T-helper 2 cell treated with Interferon-gamma antibody and Interleukin-4, amounts not matched to agents 5 μg/mL and 100 μg/mL, for 36 hours (primary cell): ENCODE measurements at regions not wholly inside any gene's neighbourhood (a gene's known extent, or its start where the extent isn't known, plus 50 kb on each side); places are given as distances from the start of the nearest gene placed in this dataset.

Experiments
- DNase-seq: peaks from one replicate; pipeline ENCODE4 v3.0.0; 2021; ENCODE audit warnings: low spot score
- H3K27ac Mint-ChIP-seq: one replicate; pipeline ENCODE4 v1.8.0; 2021; ENCODE audit warnings: mild to moderate bottlenecking, mixed read lengths
- H3K27me3 Mint-ChIP-seq: one replicate; pipeline ENCODE4 v1.8.0; 2021; ENCODE audit warnings: low read depth, mixed read lengths
- H3K36me3 Mint-ChIP-seq: one replicate; pipeline ENCODE4 v1.8.0; 2021; ENCODE audit warnings: low read depth, mixed read lengths
- H3K4me1 Mint-ChIP-seq: one replicate; pipeline ENCODE4 v1.8.0; 2021; ENCODE audit warnings: low read depth, mixed read lengths
- H3K4me3 Mint-ChIP-seq: one replicate; pipeline ENCODE4 v1.8.0; 2022; ENCODE audit warnings: mild to moderate bottlenecking, moderate library complexity, mixed read lengths
- H3K9me3 Mint-ChIP-seq: one replicate; pipeline ENCODE4 v1.8.0; 2021; ENCODE audit warnings: mixed read lengths

DNA sequence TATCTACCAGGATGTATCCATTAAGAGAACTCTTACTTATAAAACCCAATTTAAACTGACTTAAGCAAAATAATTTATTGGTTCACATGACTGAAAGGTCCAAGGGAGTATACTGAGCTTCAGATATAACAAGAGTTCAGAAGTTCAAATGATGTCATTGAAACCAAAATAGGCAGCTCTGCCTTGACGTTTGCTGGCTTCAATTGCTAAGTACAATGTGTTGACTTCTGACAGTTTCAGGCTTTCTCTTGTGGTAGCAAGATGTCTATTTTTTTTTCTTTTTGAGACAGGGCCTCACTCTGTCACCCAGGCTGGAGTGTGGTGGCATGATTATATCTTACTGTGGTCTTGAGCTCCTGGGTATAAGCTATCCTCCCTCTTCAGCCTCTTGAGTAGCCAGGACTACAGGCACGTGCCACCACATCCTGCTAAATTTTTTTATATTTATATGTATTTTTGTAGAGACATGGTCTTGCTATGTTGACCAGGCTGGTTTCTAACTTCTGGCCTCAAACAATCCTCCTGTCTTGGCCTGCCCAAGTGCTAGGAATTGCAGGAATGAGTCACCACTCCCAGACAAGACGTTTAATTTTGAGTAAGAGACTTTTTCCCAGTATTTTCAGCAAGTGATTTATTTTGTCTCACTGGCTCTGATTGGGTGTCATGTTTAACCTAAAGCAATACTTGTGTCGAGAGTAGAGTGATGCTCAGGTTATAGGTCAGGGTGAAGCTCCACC is 184.8 kb downstream of the NR4A2 start:
- Mint-ChIP-seq H3K27ac (no peak overlapping the region), H3K4me1 (peaks cover 2% of the 10 kb centered on the region), H3K27me3 (no peaks in the 10 kb centered on the region), H3K36me3 (no peaks in the 10 kb centered on the region), H3K4me3 (no peak overlapping the region), H3K9me3 (no peaks in the 10 kb centered on the region)
- DNase-seq, result no peak

DNA sequence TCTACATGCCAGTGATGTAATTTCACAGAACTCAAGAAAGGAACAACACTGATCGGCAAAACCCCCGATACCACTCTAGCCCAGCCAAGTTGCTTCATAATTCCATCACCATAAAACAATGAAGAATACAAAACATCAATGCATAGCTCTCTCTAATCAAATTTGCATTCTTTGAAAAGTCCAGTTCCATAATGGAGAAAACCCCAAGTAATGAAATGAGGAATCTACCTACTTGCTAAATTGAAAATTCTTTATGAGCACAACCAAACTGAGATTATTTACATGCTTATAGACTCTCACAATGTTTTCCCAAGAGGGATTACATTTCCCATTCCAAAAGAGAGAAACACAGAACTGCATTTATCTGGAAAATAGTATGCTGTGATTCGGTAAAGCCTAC is 186.5 kb downstream of the NR4A2 start:
- DNase-seq, result no peak
- no peaks in the 10 kb centered on the region for H3K36me3 Mint-ChIP-seq
- H3K4me1 Mint-ChIP-seq, result peaks cover 2% of the 10 kb centered on the region
- H3K4me3 Mint-ChIP-seq, result no peak overlapping the region
- no peak overlapping the region for H3K27ac Mint-ChIP-seq
- H3K9me3 Mint-ChIP-seq, result no peaks in the 10 kb centered on the region
- H3K27me3 Mint-ChIP-seq, result no peaks in the 10 kb centered on the region

DNA sequence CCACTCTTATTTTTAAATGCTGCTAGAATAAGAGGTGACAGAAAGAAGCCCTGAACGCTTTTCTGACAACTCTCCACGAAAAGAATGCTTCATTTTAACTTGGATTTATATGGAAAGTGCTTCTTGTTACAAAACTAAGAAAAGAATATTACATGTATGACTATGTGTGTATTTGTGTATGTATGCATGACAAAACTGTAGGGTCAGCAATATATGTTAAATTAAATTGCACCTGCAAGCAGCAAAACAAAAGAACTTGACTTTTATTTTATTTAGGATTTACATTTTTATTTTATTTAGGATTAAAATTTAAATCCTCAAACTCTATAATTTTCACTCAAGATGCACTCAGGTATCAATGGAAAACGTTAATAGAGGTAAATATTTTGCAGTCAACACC is 187.1 kb downstream of the NR4A2 start:
- no peaks in the 10 kb centered on the region for H3K36me3 Mint-ChIP-seq
- H3K27me3 Mint-ChIP-seq, result no peaks in the 10 kb centered on the region
- no peaks in the 10 kb centered on the region for H3K9me3 Mint-ChIP-seq
- H3K4me1 Mint-ChIP-seq, result peaks cover 2% of the 10 kb centered on the region
- no peak for DNase-seq
- no peak overlapping the region for H3K4me3 Mint-ChIP-seq
- no peak overlapping the region for H3K27ac Mint-ChIP-seq

DNA sequence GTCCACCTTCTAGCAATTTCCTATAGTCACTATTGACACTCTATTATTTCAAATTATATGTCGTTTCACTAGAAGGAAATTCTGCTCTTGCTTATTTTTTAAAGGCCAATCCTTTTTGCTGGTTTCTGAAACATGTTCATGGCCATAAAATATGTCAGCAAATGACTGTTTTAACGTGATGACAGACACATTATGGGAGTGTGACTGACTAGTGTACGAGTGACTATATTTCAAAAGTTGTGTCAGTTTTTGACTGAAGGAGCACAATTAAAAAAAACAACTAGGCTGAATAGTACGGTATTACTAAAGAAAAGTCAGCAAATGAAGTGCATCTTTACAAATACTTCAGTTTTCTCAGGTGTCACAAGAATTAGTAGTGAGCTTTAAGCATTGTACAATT is 196.0 kb downstream of the NR4A2 start:
- Mint-ChIP-seq H3K27ac (no peak overlapping the region), H3K27me3 (no peaks in the 10 kb centered on the region), H3K4me1 (no peaks in the 10 kb centered on the region), H3K4me3 (no peak overlapping the region), H3K9me3 (no peaks in the 10 kb centered on the region), H3K36me3 (no peaks in the 10 kb centered on the region)
- DNase-seq, result no peak

DNA sequence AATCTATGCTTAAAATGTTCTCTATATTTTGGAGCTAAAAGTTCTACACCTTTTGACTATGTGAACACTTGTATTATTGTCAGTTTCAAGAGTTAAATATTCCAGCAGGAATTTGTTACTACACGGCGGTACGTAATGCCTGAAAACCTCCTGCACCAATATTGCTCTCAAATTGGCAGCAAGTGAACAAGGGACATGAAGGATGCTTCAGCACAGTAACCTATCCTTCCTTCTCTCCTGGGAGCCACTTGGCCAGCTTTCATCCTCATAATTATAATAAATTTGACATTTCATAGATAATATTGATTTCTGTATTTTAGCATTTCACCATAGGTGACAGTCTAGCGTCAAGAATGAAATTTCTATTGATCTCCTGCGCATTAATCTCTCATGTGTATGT is 197.6 kb downstream of the NR4A2 start:
- Mint-ChIP-seq H3K9me3 (no peaks in the 10 kb centered on the region), H3K4me1 (no peaks in the 10 kb centered on the region), H3K27me3 (no peaks in the 10 kb centered on the region), H3K36me3 (no peaks in the 10 kb centered on the region), H3K4me3 (no peak overlapping the region), H3K27ac (no peak overlapping the region)
- DNase-seq, result no peak

DNA sequence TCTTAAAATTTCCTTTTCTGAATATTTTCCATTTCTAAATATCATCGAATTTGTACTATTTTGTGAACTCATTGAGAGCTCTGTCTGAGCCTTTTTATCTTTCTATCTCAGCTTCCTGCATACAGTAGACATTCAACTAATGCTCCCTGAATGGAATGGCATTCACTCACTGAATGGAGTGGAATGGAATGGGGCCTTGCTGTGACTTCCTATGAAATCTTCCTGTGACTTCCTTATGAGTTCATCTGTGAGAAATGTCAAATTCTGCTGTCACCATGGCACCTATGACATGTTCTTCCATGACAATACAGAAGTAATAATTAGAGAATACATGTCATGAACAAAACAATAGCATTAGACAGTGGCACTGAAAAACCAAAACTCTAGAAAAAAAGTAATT is 199.6 kb downstream of the NR4A2 start:
- DNase-seq, result no peak
- Mint-ChIP-seq H3K4me3 (no peak overlapping the region), H3K9me3 (no peaks in the 10 kb centered on the region), H3K36me3 (no peaks in the 10 kb centered on the region), H3K27me3 (no peaks in the 10 kb centered on the region), H3K4me1 (no peaks in the 10 kb centered on the region), H3K27ac (no peak overlapping the region)

DNA sequence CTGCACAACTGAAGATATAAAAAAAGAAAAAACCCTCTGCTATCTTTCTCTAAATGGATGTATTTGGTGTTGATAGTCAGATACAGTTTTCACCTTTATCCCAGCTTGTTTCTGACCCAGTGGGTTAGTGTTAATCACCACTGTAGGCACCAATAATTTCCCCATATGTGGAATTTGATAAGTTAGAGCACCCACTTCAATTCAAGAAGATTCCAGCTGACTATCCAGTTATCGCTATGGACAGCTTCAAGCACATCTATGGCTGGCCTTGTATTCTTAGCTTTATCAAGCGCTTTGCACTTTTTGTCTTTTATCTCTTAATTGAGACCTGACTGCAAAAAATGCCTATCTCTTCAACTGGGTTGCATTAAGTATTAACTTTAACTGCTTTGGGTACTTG is 200.4 kb downstream of the NR4A2 start:
- H3K9me3 Mint-ChIP-seq, result no peaks in the 10 kb centered on the region
- H3K36me3 Mint-ChIP-seq, result no peaks in the 10 kb centered on the region
- no peaks in the 10 kb centered on the region for H3K27me3 Mint-ChIP-seq
- DNase-seq, result no peak
- no peaks in the 10 kb centered on the region for H3K4me1 Mint-ChIP-seq
- H3K27ac Mint-ChIP-seq, result no peak overlapping the region
- H3K4me3 Mint-ChIP-seq, result no peak overlapping the region

DNA sequence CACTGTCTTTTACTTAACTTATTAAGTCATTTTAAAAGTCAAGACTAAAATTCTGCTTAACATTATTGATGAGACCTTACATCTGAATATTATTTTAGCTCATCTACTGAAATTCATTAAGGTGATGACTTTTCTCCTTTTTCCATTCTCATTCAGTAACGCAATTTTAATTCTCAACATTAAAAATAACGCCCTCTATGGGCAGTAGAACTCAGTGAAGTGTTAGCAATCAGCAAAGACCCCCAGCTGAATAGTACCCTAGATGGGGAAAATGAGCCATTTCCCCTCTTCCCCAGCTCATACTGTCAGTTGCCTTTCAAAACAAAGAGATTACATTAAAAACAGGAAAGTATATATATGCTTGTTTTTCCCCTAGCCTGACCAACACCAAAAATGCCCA is 203.3 kb downstream of the NR4A2 start:
- no peaks in the 10 kb centered on the region for H3K9me3 Mint-ChIP-seq
- no peak for DNase-seq
- H3K4me1 Mint-ChIP-seq, result no peaks in the 10 kb centered on the region
- H3K27me3 Mint-ChIP-seq, result no peaks in the 10 kb centered on the region
- H3K36me3 Mint-ChIP-seq, result no peaks in the 10 kb centered on the region
- H3K27ac Mint-ChIP-seq, result no peak overlapping the region
- no peak overlapping the region for H3K4me3 Mint-ChIP-seq

DNA sequence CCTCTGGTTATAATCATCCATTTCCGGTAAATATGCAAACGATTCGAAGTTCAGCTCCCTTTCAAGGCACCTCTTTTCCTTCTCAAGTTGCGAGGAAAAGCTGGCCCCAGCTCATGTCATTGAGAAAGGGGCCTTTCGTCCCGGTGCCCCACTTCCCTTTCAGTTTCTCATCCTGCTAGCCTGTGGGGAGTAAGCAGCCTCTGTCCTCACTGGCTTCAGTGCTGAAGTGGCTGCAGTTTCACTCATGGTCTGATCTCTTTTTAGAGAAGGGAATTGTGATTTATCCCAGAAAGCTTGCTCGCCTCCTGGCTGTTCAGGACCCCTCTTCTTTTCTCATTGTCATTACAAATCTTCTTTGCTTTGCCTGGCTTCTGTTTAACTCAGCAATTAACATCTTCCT is 207.5 kb downstream of the NR4A2 start:
- Mint-ChIP-seq H3K4me1 (no peaks in the 10 kb centered on the region), H3K9me3 (no peaks in the 10 kb centered on the region), H3K4me3 (no peak overlapping the region), H3K36me3 (no peaks in the 10 kb centered on the region), H3K27ac (no peak overlapping the region), H3K27me3 (no peaks in the 10 kb centered on the region)
- no peak for DNase-seq

DNA sequence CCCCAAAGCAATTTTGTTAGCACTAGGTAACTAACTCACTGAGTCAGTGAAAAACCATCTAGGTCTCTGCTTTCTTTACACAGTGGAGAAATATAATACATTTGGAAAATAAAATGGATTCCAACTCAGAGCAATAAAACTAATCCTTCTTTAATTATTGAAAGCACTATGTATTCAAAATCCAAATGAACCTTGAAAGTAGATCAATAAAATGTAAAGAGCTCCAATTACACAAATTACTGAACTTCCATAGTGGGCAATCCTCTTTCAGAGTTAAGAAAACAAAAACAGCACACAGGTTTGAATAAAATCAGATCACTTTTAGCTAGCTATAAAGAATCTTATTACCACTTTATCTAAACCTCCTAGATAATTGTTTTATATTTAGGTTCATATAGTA is 208.1 kb downstream of the NR4A2 start:
- H3K27me3 Mint-ChIP-seq, result no peaks in the 10 kb centered on the region
- no peak for DNase-seq

DNA sequence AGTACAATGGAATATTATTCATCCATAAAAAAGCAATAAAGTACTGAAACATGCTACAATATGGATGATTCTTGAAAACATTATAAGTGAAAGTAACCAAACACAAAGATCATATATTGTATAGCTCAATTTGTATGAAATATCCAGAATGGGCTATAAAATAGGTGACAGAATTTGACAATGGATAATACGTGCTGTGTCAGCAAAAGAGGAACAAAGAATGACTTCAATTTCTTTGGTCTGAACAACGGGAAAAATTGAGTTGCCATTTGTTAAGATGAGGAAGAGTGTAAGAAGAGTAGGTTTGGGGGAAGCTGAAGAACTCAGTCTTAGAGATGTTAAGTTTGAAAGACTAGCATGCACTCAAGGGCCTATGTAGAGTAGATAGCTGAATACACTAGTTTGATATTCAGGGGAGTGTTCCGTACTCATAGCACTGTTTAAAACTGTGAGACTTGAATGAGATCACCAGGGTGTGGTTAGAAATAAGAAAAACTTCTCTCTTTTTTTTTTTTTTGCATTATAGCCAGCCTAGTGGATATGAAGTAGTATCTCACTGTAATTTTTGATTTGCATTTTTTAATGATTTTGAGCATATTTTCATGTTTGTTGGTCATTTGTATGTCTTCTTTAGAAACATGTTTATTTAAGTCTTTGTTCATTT is 213.6 kb downstream of the NR4A2 start:
- no peak overlapping the region for H3K4me3 Mint-ChIP-seq
- no peaks in the 10 kb centered on the region for H3K36me3 Mint-ChIP-seq
- H3K27me3 Mint-ChIP-seq, result no peaks in the 10 kb centered on the region
- no peaks in the 10 kb centered on the region for H3K9me3 Mint-ChIP-seq
- H3K4me1 Mint-ChIP-seq, result no peaks in the 10 kb centered on the region
- H3K27ac Mint-ChIP-seq, result no peak overlapping the region
- no peak for DNase-seq

More for the DNA sequence above, 208.1 kb downstream of the NR4A2 start:
- Mint-ChIP-seq H3K27ac (no peak overlapping the region), H3K4me3 (no peak overlapping the region), H3K9me3 (no peaks in the 10 kb centered on the region), H3K36me3 (no peaks in the 10 kb centered on the region), H3K4me1 (no peaks in the 10 kb centered on the region)

DNA sequence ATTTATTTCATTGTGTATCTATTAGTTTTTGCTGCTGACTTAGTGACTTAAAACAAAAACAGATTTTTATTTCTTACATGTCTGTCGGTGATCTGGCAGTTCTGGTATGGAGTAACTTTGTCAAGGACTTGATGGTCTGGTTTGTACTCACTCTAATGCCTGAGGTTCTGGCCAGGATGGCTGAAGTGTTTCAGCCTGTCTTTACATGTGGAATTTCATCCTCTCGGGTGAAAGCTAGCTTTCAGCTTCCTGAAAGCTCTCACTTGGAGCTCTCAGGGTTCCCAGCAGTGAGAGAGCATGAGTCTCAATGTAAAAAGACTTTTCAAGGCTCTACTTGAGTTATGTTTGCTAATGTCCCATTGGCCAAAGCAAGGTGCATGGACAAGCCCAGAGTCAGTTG is 216.4 kb downstream of the NR4A2 start:
- DNase-seq, result no peak
- Mint-ChIP-seq H3K4me1 (no peaks in the 10 kb centered on the region), H3K27me3 (no peaks in the 10 kb centered on the region), H3K4me3 (no peak overlapping the region), H3K9me3 (no peaks in the 10 kb centered on the region), H3K36me3 (no peaks in the 10 kb centered on the region), H3K27ac (no peak overlapping the region)

DNA sequence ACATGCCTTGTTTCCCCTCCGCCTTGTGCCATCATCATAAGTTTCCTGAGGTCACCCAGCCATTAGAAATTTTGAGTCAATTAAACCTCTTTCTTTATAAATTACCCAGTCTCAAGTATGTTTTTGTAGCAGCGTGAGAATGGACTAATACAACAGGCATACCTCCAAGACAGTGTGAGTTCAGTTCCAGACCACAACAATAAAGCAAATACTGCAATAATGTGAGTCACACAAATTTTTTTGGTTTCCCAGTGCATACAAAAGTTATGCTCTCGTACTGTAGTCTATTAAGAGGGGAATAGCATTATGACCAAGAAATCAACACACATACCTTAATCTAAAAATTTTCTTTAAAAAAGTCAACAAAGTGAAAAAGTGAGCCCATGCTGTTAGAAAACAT is 217.2 kb downstream of the NR4A2 start:
- Mint-ChIP-seq H3K27ac (no peak overlapping the region), H3K27me3 (no peaks in the 10 kb centered on the region), H3K4me3 (no peak overlapping the region), H3K9me3 (no peaks in the 10 kb centered on the region), H3K36me3 (no peaks in the 10 kb centered on the region), H3K4me1 (no peaks in the 10 kb centered on the region)
- no peak for DNase-seq

DNA sequence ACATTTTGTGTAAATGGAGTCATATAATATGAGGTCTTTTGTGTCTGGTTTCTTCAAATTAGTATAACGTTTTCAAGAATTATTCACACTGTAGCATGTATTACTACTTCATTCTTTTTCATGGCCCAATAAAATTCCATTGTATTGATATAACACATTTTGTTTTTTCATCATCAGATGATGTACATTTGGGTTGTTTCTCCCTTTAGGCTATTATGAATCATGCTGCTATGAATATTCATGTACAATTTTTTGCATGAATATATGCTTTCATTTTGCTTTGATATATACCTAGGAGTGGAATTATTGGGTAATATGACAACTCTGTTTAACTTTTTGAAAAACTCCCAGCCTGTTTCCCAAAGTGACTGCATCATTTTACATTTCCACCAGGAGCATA is 220.2 kb downstream of the NR4A2 start:
- Mint-ChIP-seq H3K9me3 (no peaks in the 10 kb centered on the region), H3K36me3 (no peaks in the 10 kb centered on the region), H3K27ac (no peak overlapping the region), H3K4me3 (no peak overlapping the region), H3K27me3 (no peaks in the 10 kb centered on the region), H3K4me1 (no peaks in the 10 kb centered on the region)
- no peak for DNase-seq

DNA sequence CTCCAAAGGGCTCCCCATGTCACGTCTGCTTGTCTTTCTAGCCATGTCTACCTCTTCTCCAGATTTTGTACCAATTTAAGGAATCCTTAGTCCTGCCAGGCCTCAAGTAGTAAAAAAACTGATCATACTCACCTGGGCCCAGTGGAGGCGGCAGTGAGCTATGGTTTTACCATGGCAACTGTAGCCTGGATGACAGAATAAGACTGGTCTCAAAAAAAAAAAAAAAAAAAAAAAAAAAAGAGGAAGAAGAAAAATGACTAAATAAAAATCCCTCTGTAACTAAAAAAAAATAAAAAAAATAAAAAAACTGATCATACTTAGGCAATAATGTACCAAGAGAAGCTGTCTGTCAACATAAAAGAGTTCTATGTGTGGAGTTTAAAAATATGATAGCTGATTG is 221.6 kb downstream of the NR4A2 start:
- H3K4me1 Mint-ChIP-seq, result no peaks in the 10 kb centered on the region
- no peak for DNase-seq
- no peaks in the 10 kb centered on the region for H3K9me3 Mint-ChIP-seq
- H3K27ac Mint-ChIP-seq, result no peak overlapping the region
- H3K36me3 Mint-ChIP-seq, result no peaks in the 10 kb centered on the region
- H3K4me3 Mint-ChIP-seq, result no peak overlapping the region
- no peaks in the 10 kb centered on the region for H3K27me3 Mint-ChIP-seq
